H9 (cell line): ENCODE measurements at regions not wholly inside any gene's neighbourhood (a gene's known extent, or its start where the extent isn't known, plus 50 kb on each side); places are given as distances from the start of the nearest gene placed in this dataset.

Experiments used
- DNase-seq: peaks from one replicate; pipeline ENCODE4 v3.0.0-alpha.2; 2017
- H2AFZ ChIP-seq: one replicate; pipeline ENCODE4 v1.6.1; 2013; ENCODE audit warnings: mild to moderate bottlenecking, low read length, control low read depth, moderate library complexity
- H2AK5ac ChIP-seq: 2 replicates; pipeline ENCODE4 v1.6.1; 2013; ENCODE audit warnings: low read length, control low read depth, mixed read lengths; ENCODE audit not compliant: insufficient read length
- H2BK120ac ChIP-seq: one replicate; pipeline ENCODE4 v1.6.1; 2013; ENCODE audit warnings: low read depth, mild to moderate bottlenecking, low read length, control low read depth, inconsistent platforms; ENCODE audit not compliant: poor library complexity, severe bottlenecking
- H2BK12ac ChIP-seq: 2 replicates; pipeline ENCODE4 v1.6.1; 2013; ENCODE audit warnings: low read length, control low read depth, mixed read lengths, low read depth; ENCODE audit not compliant: insufficient read length
- H2BK15ac ChIP-seq: 2 replicates; pipeline ENCODE4 v1.6.1; 2013; ENCODE audit warnings: low read depth, low read length, control low read depth
- H2BK20ac ChIP-seq: one replicate; pipeline ENCODE4 v1.6.1; 2013; ENCODE audit warnings: low read depth, mild to moderate bottlenecking, low read length, control low read depth, inconsistent platforms; ENCODE audit not compliant: poor library complexity, severe bottlenecking
- H2BK5ac ChIP-seq: 2 replicates; pipeline ENCODE4 v1.6.1; 2013; ENCODE audit warnings: low read length, control low read depth, mixed read lengths; ENCODE audit not compliant: insufficient read length
- H3K14ac ChIP-seq: 2 replicates; pipeline ENCODE4 v1.6.1; 2013; ENCODE audit warnings: low read length, control low read depth; ENCODE audit not compliant: insufficient read depth
- H3K18ac ChIP-seq: 2 replicates; pipeline ENCODE4 v1.6.1; 2013; ENCODE audit warnings: low read depth, mild to moderate bottlenecking, mixed read lengths, low read length, control low read depth; ENCODE audit not compliant: insufficient read length
- H3K23ac ChIP-seq: 2 replicates; pipeline ENCODE4 v1.6.1; 2013; ENCODE audit warnings: low read length, control low read depth, mixed read lengths, low read depth; ENCODE audit not compliant: insufficient read length
- H3K23me2 ChIP-seq: 2 replicates; pipeline ENCODE4 v1.6.1; 2013; ENCODE audit warnings: low read depth, mild to moderate bottlenecking, mixed read lengths, low read length, control low read depth; ENCODE audit not compliant: insufficient read length, poor library complexity, severe bottlenecking
- H3K27ac ChIP-seq: 2 replicates; pipeline ENCODE4 v1.5.1; 2013; ENCODE audit warnings: low read length, control low read depth, mixed read lengths, low read depth; ENCODE audit not compliant: insufficient read length
- H3K27me3 ChIP-seq: 2 replicates; pipeline ENCODE4 v1.6.1; 2013; ENCODE audit warnings: low read length, control low read depth, inconsistent platforms; ENCODE audit not compliant: insufficient read depth
- H3K4ac ChIP-seq: 2 replicates; pipeline ENCODE4 v1.6.1; 2013; ENCODE audit warnings: low read depth, mild to moderate bottlenecking, control low read depth, inconsistent platforms, low read length, moderate library complexity
- H3K4me1 ChIP-seq: 2 replicates; pipeline ENCODE4 v1.6.1; 2013; ENCODE audit warnings: low read length, control low read depth, inconsistent platforms; ENCODE audit not compliant: insufficient read depth
- H3K4me2 ChIP-seq: 2 replicates; pipeline ENCODE4 v1.6.1; 2013; ENCODE audit warnings: low read length, control low read depth, mixed read lengths; ENCODE audit not compliant: insufficient read length, insufficient read depth
- H3K56ac ChIP-seq: 2 replicates; pipeline ENCODE4 v1.6.1; 2013; ENCODE audit warnings: low read depth, mild to moderate bottlenecking, mixed read lengths, low read length, control low read depth; ENCODE audit not compliant: insufficient read length
- H3K79me1 ChIP-seq: 2 replicates; pipeline ENCODE4 v1.6.1; 2013; ENCODE audit warnings: low read depth, mild to moderate bottlenecking, moderate library complexity, low read length, control low read depth, inconsistent platforms; ENCODE audit not compliant: insufficient read depth, poor library complexity, severe bottlenecking
- H3K79me2 ChIP-seq: 2 replicates; pipeline ENCODE4 v1.6.1; 2013; ENCODE audit warnings: low read length, control low read depth, inconsistent platforms; ENCODE audit not compliant: insufficient read depth
- H3K9ac ChIP-seq: 2 replicates; pipeline ENCODE4 v1.6.1; 2013; ENCODE audit warnings: low read length, control low read depth, mixed read lengths; ENCODE audit not compliant: insufficient read length; ENCODE audit errors: extremely low read depth
- H3K9me3 ChIP-seq: one replicate; pipeline ENCODE4 v1.6.1; 2013; ENCODE audit warnings: low read depth, low read length, inconsistent platforms; ENCODE audit not compliant: control insufficient read depth
- H3T11ph ChIP-seq: one replicate; pipeline ENCODE4 v1.6.1; 2013; ENCODE audit warnings: mild to moderate bottlenecking, low read length, control low read depth, inconsistent platforms
- H4K20me1 ChIP-seq: one replicate; pipeline ENCODE4 v1.6.1; 2013; ENCODE audit not compliant: control insufficient read depth, insufficient read length, insufficient read depth
- H4K5ac ChIP-seq: 2 replicates; pipeline ENCODE4 v1.6.1; 2013; ENCODE audit warnings: low read depth, mild to moderate bottlenecking, mixed read lengths, low read length, control low read depth; ENCODE audit not compliant: insufficient read length
- H4K8ac ChIP-seq: replicated peaks from 2 replicates; pipeline ENCODE4 v1.6.1; 2013; ENCODE audit warnings: low read length, control low read depth, mixed read lengths, low read depth; ENCODE audit not compliant: insufficient read length
- H4K91ac ChIP-seq: 2 replicates; pipeline ENCODE4 v1.6.1; 2013; ENCODE audit warnings: low read depth, mild to moderate bottlenecking, moderate library complexity, mixed read lengths, low read length, control low read depth; ENCODE audit not compliant: insufficient read length
- H3K27ac Mint-ChIP-seq, 3 experiments: 2 replicates in 2 of 3; 3 replicates in 1 of 3; pipeline ENCODE4 v1.8.0; 2020 to 2021; ENCODE audit warnings: mixed read lengths in 3 of 3, mild to moderate bottlenecking in 1 of 3, moderate library complexity in 1 of 3
- H3K27me3 Mint-ChIP-seq: 2 replicates; pipeline ENCODE4 v1.8.0; 2021; ENCODE audit warnings: low read depth, mild to moderate bottlenecking, moderate library complexity, mixed read lengths
- H3K36me3 Mint-ChIP-seq, 3 experiments: 2 replicates in 2 of 3; 3 replicates in 1 of 3; pipeline ENCODE4 v1.8.0; 2020 to 2021; ENCODE audit warnings: low read depth in 3 of 3, mixed read lengths in 3 of 3; ENCODE audit not compliant: insufficient read depth in 1 of 3
- H3K4me1 Mint-ChIP-seq, 2 experiments: 2 replicates each; pipeline ENCODE4 v1.8.0; 2020; ENCODE audit warnings: mixed read lengths in 2 of 2
- H3K4me3 Mint-ChIP-seq, 2 experiments: 2 replicates in 1 of 2; 3 replicates in 1 of 2; pipeline ENCODE4 v1.8.0; 2020 to 2021; ENCODE audit warnings: mild to moderate bottlenecking in 2 of 2, mixed read lengths in 2 of 2, moderate library complexity in 1 of 2
- H3K9me3 Mint-ChIP-seq, 2 experiments: 2 replicates in 1 of 2; 3 replicates in 1 of 2; pipeline ENCODE4 v1.8.0; 2020; ENCODE audit warnings: mild to moderate bottlenecking in 2 of 2, mixed read lengths in 2 of 2, moderate library complexity in 1 of 2
- CTCF ChIP-seq: fragments of 200-600 bp; sonication (generic); conservative IDR thresholded peaks from 3 replicates; pipeline ENCODE4 v1.8.0; 2021; ENCODE audit warnings: antibody characterized with exemption, mild to moderate bottlenecking
- WGBS: extraction: QIAGEN DNeasy Blood & Tissue Kit; methylation state at CpG from one replicate; pipeline ENCODE4 v1.1.7; 2013; ENCODE audit warnings: missing lambda C conversion rate, low lambda C conversion rate, mixed read lengths; ENCODE audit not compliant: insufficient read length; ENCODE audit errors: extremely low coverage; 5-methylcytosine and 5-hydroxymethylcytosine counted together

- H2BK12ac ChIP-seq = no peak overlapping the region
- H4K8ac ChIP-seq = no peak overlapping the region
- TF ChIP-seq CTCF = no peak
- no peaks in the 10 kb centered on the region for H3K79me1 ChIP-seq
- H2BK120ac ChIP-seq = no peak overlapping the region
- DNase-seq = no peak
- no peaks in the 10 kb centered on the region for H3K9me3 ChIP-seq
- no peak overlapping the region for H3K4ac ChIP-seq
- WGBS = no CpG with 5 or more reads among the region's 1 CpG
- no peak overlapping the region for H3K27ac ChIP-seq
- no peaks in the 10 kb centered on the region for H3K79me2 ChIP-seq
- no peaks in the 10 kb centered on the region for H3K27me3 ChIP-seq
- H3K18ac ChIP-seq = no peak overlapping the region
- no peak overlapping the region for H2BK20ac ChIP-seq
- Mint-ChIP-seq H3K27ac (peak overlapping the region in 1 of 3 experiments; percentile 79; a peak in 1 of 7 replicates), H3K4me3 (no peak overlapping the region), H3K27me3 (no peaks in the 10 kb centered on the region; the same call in 1 of the 2 replicates), H3K4me1 (no peaks in the 10 kb centered on the region), H3K36me3 (no peaks in the 10 kb centered on the region), H3K9me3 (peaks cover 0 to 2% of the 10 kb centered on the region in 2 experiments; a peak in 2 of 5 replicates)
- H3K4me1 ChIP-seq = no peaks in the 10 kb centered on the region
- H3K23me2 ChIP-seq = no peaks in the 10 kb centered on the region
- H3K4me2 ChIP-seq = no peak overlapping the region
- no peak overlapping the region for H2BK15ac ChIP-seq
- no peak overlapping the region for H4K5ac ChIP-seq
- no peak overlapping the region for H3T11ph ChIP-seq
- H3K14ac ChIP-seq = no peak overlapping the region
- H2BK5ac ChIP-seq = no peak overlapping the region
- no peak overlapping the region for H3K56ac ChIP-seq
- H2AFZ ChIP-seq = no peak overlapping the region
- H4K91ac ChIP-seq = no peak overlapping the region
- H4K20me1 ChIP-seq = no peaks in the 10 kb centered on the region
- H2AK5ac ChIP-seq = no peak overlapping the region
- H3K9ac ChIP-seq = no peak overlapping the region
- no peak overlapping the region for H3K23ac ChIP-seq
Measured at GRCh38 chr4:17366496-17366895, 145.4 kb downstream of the QDPR start.
